ENCODE measurements at regions not wholly inside any gene's neighbourhood (a gene's known extent, or its start where the extent isn't known, plus 50 kb on each side); places are given as distances from the start of the nearest gene placed in this dataset.

DNA sequence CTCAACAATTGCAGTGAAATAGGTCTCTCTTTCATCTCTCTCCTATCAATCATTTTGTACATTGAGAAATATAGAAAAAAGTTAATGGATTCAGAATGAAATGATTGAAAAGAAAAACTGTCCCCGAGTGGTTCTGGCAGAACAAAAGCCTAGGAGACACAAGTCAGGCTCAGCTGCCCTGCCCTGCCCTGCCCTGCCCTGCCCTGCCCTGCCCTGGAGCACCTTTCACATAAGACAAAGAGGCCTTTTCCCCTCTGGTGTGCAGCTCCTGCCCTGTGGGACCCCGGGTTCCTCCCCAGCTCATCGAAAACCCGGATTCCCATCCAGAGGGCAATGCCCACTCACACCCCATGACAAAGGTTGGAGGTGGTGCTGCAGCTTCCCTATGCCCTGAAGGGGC, 94.7 kb downstream of the TEX26 start:
- H3K9me3 Mint-ChIP-seq: no peaks in the 10 kb centered on the region
- DNase-seq (ENCODE audit: low spot score in 2 of 2, unreplicated experiment in 2 of 2): no peak
- no peaks in the 10 kb centered on the region for H3K27me3 Mint-ChIP-seq (ENCODE audit: low read depth)
- no peak overlapping the region for H3K4me3 Mint-ChIP-seq
- TF ChIP-seq, protein P1, sequence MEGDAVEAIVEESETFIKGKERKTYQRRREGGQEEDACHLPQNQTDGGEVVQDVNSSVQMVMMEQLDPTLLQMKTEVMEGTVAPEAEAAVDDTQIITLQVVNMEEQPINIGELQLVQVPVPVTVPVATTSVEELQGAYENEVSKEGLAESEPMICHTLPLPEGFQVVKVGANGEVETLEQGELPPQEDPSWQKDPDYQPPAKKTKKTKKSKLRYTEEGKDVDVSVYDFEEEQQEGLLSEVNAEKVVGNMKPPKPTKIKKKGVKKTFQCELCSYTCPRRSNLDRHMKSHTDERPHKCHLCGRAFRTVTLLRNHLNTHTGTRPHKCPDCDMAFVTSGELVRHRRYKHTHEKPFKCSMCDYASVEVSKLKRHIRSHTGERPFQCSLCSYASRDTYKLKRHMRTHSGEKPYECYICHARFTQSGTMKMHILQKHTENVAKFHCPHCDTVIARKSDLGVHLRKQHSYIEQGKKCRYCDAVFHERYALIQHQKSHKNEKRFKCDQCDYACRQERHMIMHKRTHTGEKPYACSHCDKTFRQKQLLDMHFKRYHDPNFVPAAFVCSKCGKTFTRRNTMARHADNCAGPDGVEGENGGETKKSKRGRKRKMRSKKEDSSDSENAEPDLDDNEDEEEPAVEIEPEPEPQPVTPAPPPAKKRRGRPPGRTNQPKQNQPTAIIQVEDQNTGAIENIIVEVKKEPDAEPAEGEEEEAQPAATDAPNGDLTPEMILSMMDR (IDR thresholded peaks at IDR 0.05; ENCODE audit: unreplicated experiment): no peak
- H3K4me1 Mint-ChIP-seq: no peaks in the 10 kb centered on the region
- no peaks in the 10 kb centered on the region for H3K36me3 Mint-ChIP-seq
- H3K27ac Mint-ChIP-seq: no peak overlapping the region

Measured in mesothelial cell of epicardium (in vitro differentiated cells).